ENCODE measurements at regions not wholly inside any gene's neighbourhood (a gene's known extent, or its start where the extent isn't known, plus 50 kb on each side); places are given as distances from the start of the nearest gene placed in this dataset.

GRCh38 chr7:88395715-88396114 lies 89.0 kb upstream of the STEAP4 start:
- dilution Hi-C loops (cut with MboI; ENCODE audit: extremely low pct_ligation_motif_present, low sequenced_read_pairs): no loop called here
- no peaks in the 10 kb centered on the region for H3K9me3 ChIP-seq (ENCODE audit: control insufficient read depth, low read depth, low read length)
- DNase-seq (ENCODE audit: low read depth, low spot score): no peak
- no peak overlapping the region for H3K27ac ChIP-seq (ENCODE audit: control insufficient read depth, insufficient read depth, low read length)
- H3K27me3 ChIP-seq (ENCODE audit: control insufficient read depth, extremely low read depth, insufficient read depth, low read length): no peaks in the 10 kb centered on the region
- no peak overlapping the region for H3K9ac ChIP-seq (ENCODE audit: control insufficient read depth, extremely low read depth, insufficient read depth, low read length)
- H3K4me2 ChIP-seq (ENCODE audit: control insufficient read depth, extremely low read depth, insufficient read depth, low read depth, low read length): no peak overlapping the region
- no peaks in the 10 kb centered on the region for H3K36me3 ChIP-seq (ENCODE audit: control insufficient read depth in 2 of 2, extremely low read depth in 1 of 2, insufficient read depth in 2 of 2, low read length in 2 of 2)
- H3K79me2 ChIP-seq (ENCODE audit: control insufficient read depth, insufficient read depth, low read length): no peaks in the 10 kb centered on the region
- H3K9me1 ChIP-seq (ENCODE audit: control insufficient read depth, extremely low read depth, insufficient read depth, low read length): no peaks in the 10 kb centered on the region
- H3K4me1 ChIP-seq (ENCODE audit: control insufficient read depth, extremely low read depth, insufficient read depth, low read length): no peaks in the 10 kb centered on the region
- TF ChIP-seq EZH2 (IDR thresholded peaks at IDR 0.05; ENCODE audit: low read length) (no peak), CTCF (optimal IDR thresholded peaks at IDR 0.05 in 1 of 3, IDR thresholded peaks at IDR 0.05 in 1 of 3, conservative IDR thresholded peaks at IDR 0.05 in 1 of 3; ENCODE audit: extremely low read depth in 1 of 3, insufficient read depth in 2 of 3, low read length in 3 of 3) (no peak)
- no peak for FAIRE-seq
- no peaks in the 10 kb centered on the region for H4K20me1 ChIP-seq (ENCODE audit: control insufficient read depth, extremely low read depth, insufficient read depth, low read length)
- no peak overlapping the region for H2AFZ ChIP-seq (ENCODE audit: control insufficient read depth, low read length)
- H3K4me3 ChIP-seq (ENCODE audit: control insufficient read depth in 2 of 3, extremely low read depth in 1 of 3, insufficient read depth in 2 of 3, low read depth in 1 of 3, low read length in 3 of 3): no peak overlapping the region

DNA sequence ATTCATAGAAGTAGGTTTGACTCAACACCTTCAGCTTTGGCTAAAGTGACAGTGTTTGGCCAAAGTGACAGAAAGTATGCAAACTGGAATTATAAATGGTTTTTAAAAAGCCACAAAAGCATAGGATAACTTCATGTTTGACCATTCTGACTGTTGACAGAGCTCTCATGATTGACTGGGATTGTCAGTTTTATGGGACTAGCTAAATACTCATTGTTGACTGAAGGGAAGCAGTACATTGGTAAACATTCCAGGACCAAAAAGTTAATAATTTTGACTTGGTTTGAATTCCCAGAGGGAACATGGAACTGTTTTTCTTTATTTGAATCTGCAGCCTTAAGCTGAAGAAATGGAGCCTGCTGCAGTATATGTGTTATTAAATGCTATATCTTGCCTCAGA lies 84.6 kb upstream of the STEAP4 start:
- FAIRE-seq (no peak), DNase-seq (ENCODE audit: low read depth, low spot score) (no peak)
- H2AFZ ChIP-seq (ENCODE audit: control insufficient read depth, low read length): no peak overlapping the region
- H3K4me3 ChIP-seq (ENCODE audit: control insufficient read depth in 2 of 3, extremely low read depth in 1 of 3, insufficient read depth in 2 of 3, low read depth in 1 of 3, low read length in 3 of 3): no peak overlapping the region
- no peaks in the 10 kb centered on the region for H3K9me1 ChIP-seq (ENCODE audit: control insufficient read depth, extremely low read depth, insufficient read depth, low read length)
- H3K27ac ChIP-seq (ENCODE audit: control insufficient read depth, insufficient read depth, low read length): no peak overlapping the region
- no peaks in the 10 kb centered on the region for H3K9me3 ChIP-seq (ENCODE audit: control insufficient read depth, low read depth, low read length)
- no peak overlapping the region for H3K9ac ChIP-seq (ENCODE audit: control insufficient read depth, extremely low read depth, insufficient read depth, low read length)
- dilution Hi-C loops (cut with MboI; ENCODE audit: extremely low pct_ligation_motif_present, low sequenced_read_pairs): no loop called here
- H3K4me1 ChIP-seq (ENCODE audit: control insufficient read depth, extremely low read depth, insufficient read depth, low read length): no peaks in the 10 kb centered on the region
- no peaks in the 10 kb centered on the region for H3K36me3 ChIP-seq (ENCODE audit: control insufficient read depth in 2 of 2, extremely low read depth in 1 of 2, insufficient read depth in 2 of 2, low read length in 2 of 2)
- H3K79me2 ChIP-seq (ENCODE audit: control insufficient read depth, insufficient read depth, low read length): no peaks in the 10 kb centered on the region
- H4K20me1 ChIP-seq (ENCODE audit: control insufficient read depth, extremely low read depth, insufficient read depth, low read length): no peaks in the 10 kb centered on the region
- H3K4me2 ChIP-seq (ENCODE audit: control insufficient read depth, extremely low read depth, insufficient read depth, low read depth, low read length): no peak overlapping the region
- no peak for TF ChIP-seq EZH2 (IDR thresholded peaks at IDR 0.05; ENCODE audit: low read length)
- TF ChIP-seq CTCF (optimal IDR thresholded peaks at IDR 0.05 in 1 of 3, IDR thresholded peaks at IDR 0.05 in 1 of 3, conservative IDR thresholded peaks at IDR 0.05 in 1 of 3; ENCODE audit: extremely low read depth in 1 of 3, insufficient read depth in 2 of 3, low read length in 3 of 3): no peak
- no peaks in the 10 kb centered on the region for H3K27me3 ChIP-seq (ENCODE audit: control insufficient read depth, extremely low read depth, insufficient read depth, low read length)
